Caco-2 (cell line): ENCODE measurements at regions not wholly inside any gene's neighbourhood (a gene's known extent, or its start where the extent isn't known, plus 50 kb on each side); places are given as distances from the start of the nearest gene placed in this dataset.

Experiments
- BruUV-seq: library from RNA; stranded (reverse); fragments of 400-500 nt; replicated peaks from 2 replicates; lab custom pipeline; 2021; lab: Mats Ljungman, UMichigan
- CTCF ChIA-PET: fragments of 300-600 bp; sonication (Branson Sonifier 250); formaldehyde crosslinking; loops from one replicate; lab custom pipeline; 2022; ENCODE audit warnings: antibody characterized with exemption; lab: Charles Lee
- POLR2A ChIA-PET: fragments of 300-600 bp; sonication (Branson Sonifier 250); formaldehyde crosslinking; loops from one replicate; lab custom pipeline; 2022; ENCODE audit warnings: antibody characterized with exemption; lab: Charles Lee
- DNase-seq, 2 experiments: peaks; one replicate each; pipeline versions ENCODE4 v3.0.0 to v3.0.0-alpha.2; 2020 to 2022
- H3K27me3 ChIP-seq: replicated peaks from 2 replicates; pipeline ENCODE4 v1.6.0; 2011; ENCODE audit warnings: low read length; ENCODE audit not compliant: control insufficient read depth, insufficient read depth
- H3K36me3 ChIP-seq: 2 replicates; pipeline ENCODE4 v1.5.1; 2011; ENCODE audit warnings: low read length; ENCODE audit not compliant: control insufficient read depth, insufficient read depth
- H3K4me1 ChIP-seq: fragments of 250-450 bp; sonication (Bioruptor Pico); 2 replicates; pipeline ENCODE4 v1.5.1; 2020; ENCODE audit warnings: mild to moderate bottlenecking
- H3K4me3 ChIP-seq: 2 replicates; pipeline ENCODE4 v1.5.1; 2011; ENCODE audit warnings: low read depth, mild to moderate bottlenecking, control low read depth, low read length
- H3K9me3 ChIP-seq: fragments of 250-450 bp; sonication (Bioruptor Pico); 2 replicates; pipeline ENCODE4 v1.5.1; 2020; ENCODE audit warnings: mild to moderate bottlenecking, moderate library complexity
- H3K27ac Mint-ChIP-seq: one replicate; pipeline ENCODE4 v1.8.0; 2022; ENCODE audit warnings: mixed read lengths; ENCODE audit not compliant: unreplicated experiment
- H3K27me3 Mint-ChIP-seq: one replicate; pipeline ENCODE4 v1.8.0; 2022; ENCODE audit warnings: mixed read lengths; ENCODE audit not compliant: insufficient read depth, unreplicated experiment
- H3K36me3 Mint-ChIP-seq: one replicate; pipeline ENCODE4 v1.8.0; 2022; ENCODE audit warnings: mild to moderate bottlenecking, mixed read lengths; ENCODE audit not compliant: insufficient read depth, unreplicated experiment
- H3K4me1 Mint-ChIP-seq: one replicate; pipeline ENCODE4 v1.8.0; 2022; ENCODE audit warnings: low read depth, mixed read lengths; ENCODE audit not compliant: unreplicated experiment
- H3K4me3 Mint-ChIP-seq: one replicate; pipeline ENCODE4 v1.8.0; 2022; ENCODE audit warnings: mild to moderate bottlenecking, moderate library complexity, mixed read lengths; ENCODE audit not compliant: unreplicated experiment
- H3K9me3 Mint-ChIP-seq: one replicate; pipeline ENCODE4 v1.8.0; 2022; ENCODE audit warnings: mixed read lengths; ENCODE audit not compliant: unreplicated experiment
- CTCF ChIP-seq, 2 experiments: fragments of 200-600 bp in 1 of 2; IDR thresholded peaks; 1 replicate in 1 of 2; 2 replicates in 1 of 2; pipeline versions ENCODE4 v1.5.1 to v1.8.0; 2011 to 2022; ENCODE audit warnings: antibody characterized with exemption in 1 of 2, control low read depth in 1 of 2, inconsistent platforms in 1 of 2, low read depth in 1 of 2, low read length in 1 of 2, mild to moderate bottlenecking in 1 of 2, moderate library complexity in 1 of 2; ENCODE audit not compliant: insufficient read depth in 1 of 2, severe bottlenecking in 1 of 2, unreplicated experiment in 1 of 2
- intact Hi-C: fragments of 100-400 bp; cut with micrococcal nuclease; formaldehyde crosslinking; loops from one replicate; pipeline ENCODE4 v1.10.0; 2022; ENCODE audit not compliant: unreplicated experiment

- Histone ChIP-seq H3K36me3 (no peaks in the 10 kb centered on the region), H3K9me3 (no peaks in the 10 kb centered on the region), H3K4me1 (no peaks in the 10 kb centered on the region), H3K4me3 (no peak overlapping the region), H3K27me3 (no peaks in the 10 kb centered on the region)
- CTCF ChIA-PET = no interaction called here
- no peak for DNase-seq
- BruUV-seq = no TSS peak
- no peaks in the 10 kb centered on the region for H3K36me3 Mint-ChIP-seq
- no peaks in the 10 kb centered on the region for H3K4me1 Mint-ChIP-seq
- no peak overlapping the region for H3K4me3 Mint-ChIP-seq
- intact Hi-C loops = no loop called here
- no peak for TF ChIP-seq CTCF (IDR thresholded peaks at IDR 0.05; ENCODE audit: insufficient read depth in 1 of 2, low read depth in 1 of 2, low read length in 1 of 2, severe bottlenecking in 1 of 2, unreplicated experiment in 1 of 2)
- H3K9me3 Mint-ChIP-seq = no peaks in the 10 kb centered on the region
- H3K27me3 Mint-ChIP-seq = no peaks in the 10 kb centered on the region
- H3K27ac Mint-ChIP-seq = no peak overlapping the region
- POLR2A ChIA-PET = no interaction called here
These were observed 117.8 kb upstream of the DCC start for GRCh38 chr18:52222211-52222610.

GRCh38 chr18:52227536-52227935 lies 112.5 kb upstream of the DCC start:
- BruUV-seq = no TSS peak
- no peaks in the 10 kb centered on the region for H3K27me3 ChIP-seq
- no peaks in the 10 kb centered on the region for H3K27me3 Mint-ChIP-seq
- H3K36me3 Mint-ChIP-seq = no peaks in the 10 kb centered on the region
- ChIA-PET POLR2A (no interaction called here), CTCF (no interaction called here)
- no peak for TF ChIP-seq CTCF (IDR thresholded peaks at IDR 0.05; ENCODE audit: insufficient read depth in 1 of 2, low read depth in 1 of 2, low read length in 1 of 2, severe bottlenecking in 1 of 2, unreplicated experiment in 1 of 2)
- no peaks in the 10 kb centered on the region for H3K9me3 ChIP-seq
- peak in 1 of 2 experiments; percentile 0 for DNase-seq
- no peaks in the 10 kb centered on the region for H3K4me1 ChIP-seq
- no peaks in the 10 kb centered on the region for H3K4me1 Mint-ChIP-seq
- H3K36me3 ChIP-seq = no peaks in the 10 kb centered on the region
- no peak overlapping the region for H3K4me3 Mint-ChIP-seq
- intact Hi-C loops = no loop called here
- no peaks in the 10 kb centered on the region for H3K9me3 Mint-ChIP-seq
- no peak overlapping the region for H3K27ac Mint-ChIP-seq
- no peak overlapping the region for H3K4me3 ChIP-seq

- H3K9me3 ChIP-seq = no peaks in the 10 kb centered on the region
- intact Hi-C loops = no loop called here
- Mint-ChIP-seq H3K4me1 (no peaks in the 10 kb centered on the region), H3K36me3 (no peaks in the 10 kb centered on the region), H3K27ac (no peak overlapping the region), H3K27me3 (no peaks in the 10 kb centered on the region), H3K4me3 (no peak overlapping the region), H3K9me3 (no peaks in the 10 kb centered on the region)
- no peak for DNase-seq
- H3K4me1 ChIP-seq = no peaks in the 10 kb centered on the region
- BruUV-seq = no TSS peak
- ChIA-PET POLR2A (no interaction called here), CTCF (no interaction called here)
- TF ChIP-seq CTCF (IDR thresholded peaks at IDR 0.05; ENCODE audit: insufficient read depth in 1 of 2, low read depth in 1 of 2, low read length in 1 of 2, severe bottlenecking in 1 of 2, unreplicated experiment in 1 of 2) = no peak
- H3K27me3 ChIP-seq = no peaks in the 10 kb centered on the region
- no peaks in the 10 kb centered on the region for H3K36me3 ChIP-seq
- no peak overlapping the region for H3K4me3 ChIP-seq
These were observed 111.8 kb upstream of the DCC start for GRCh38 chr18:52228166-52228565.
